K562 (cell line): ENCODE measurements at regions not wholly inside any gene's neighbourhood (a gene's known extent, or its start where the extent isn't known, plus 50 kb on each side); places are given as distances from the start of the nearest gene placed in this dataset.

Experiments used
- ATAC-seq: fragments of 200-7000 bp; cut with Tn5 transposase; 3 replicates; pipeline ENCODE4 v1.9.1; 2020; ENCODE audit warnings: moderate library complexity
- BruUV-seq: library from RNA; stranded (reverse); fragments of 400-500 nt; replicated peaks from 2 replicates; lab custom pipeline; 2021; lab: Mats Ljungman, UMichigan
- CTCF ChIA-PET: fragments of 300-600 bp; formaldehyde crosslinking; extraction: SDS; loops from one replicate; lab custom pipeline; 2021; ENCODE audit warnings: low intra/inter-chr PET ratio; lab: Yijun Ruan, JAX
- POLR2A ChIA-PET: fragments of 300-600, 350-650 bp; sonication (Branson Sonifier 250); formaldehyde crosslinking; extraction: SDS; loops from one replicate; lab custom pipeline; 2021; ENCODE audit warnings: antibody characterized with exemption, inconsistent platforms; lab: Yijun Ruan, JAX
- DNase-seq, 4 experiments: peaks; one replicate each; pipeline versions ENCODE4 v3.0.0 to v3.0.0-alpha.2; 2011 to 2018; ENCODE audit warnings: low spot score in 3 of 4, mixed read lengths in 3 of 4; ENCODE audit errors: extremely low read depth in 1 of 4
- FAIRE-seq: peaks from 2 replicates; lab custom pipeline; 2011; peaks lifted over from hg19 to GRCh38; lab: Jason Lieb, UNC
- H2AFZ ChIP-seq: 2 replicates; pipeline ENCODE4 v1.6.0; 2011; ENCODE audit warnings: low read depth, low read length, control low read depth, inconsistent platforms
- H3K27ac ChIP-seq: fragments of 200-600 bp; 3 replicates; pipeline ENCODE4 v1.8.0; 2011; ENCODE audit warnings: low read depth, mild to moderate bottlenecking, control low read depth, inconsistent platforms, low read length, moderate library complexity, mixed read lengths; ENCODE audit errors: extremely low read depth
- H3K27me3 ChIP-seq, 2 experiments: fragments of 300-600 bp in 1 of 2; 2 replicates in 1 of 2; 3 replicates in 1 of 2; pipeline versions ENCODE4 v1.6.0 to v1.8.0; 2011; ENCODE audit warnings: inconsistent platforms in 2 of 2, low read length in 2 of 2, mild to moderate bottlenecking in 1 of 2, mixed read lengths in 1 of 2, moderate library complexity in 1 of 2; ENCODE audit not compliant: control insufficient read depth in 2 of 2, insufficient read depth in 2 of 2
- H3K36me3 ChIP-seq: fragments of 300-600 bp; 3 replicates; pipeline ENCODE4 v1.8.0; 2011; ENCODE audit warnings: mild to moderate bottlenecking, low read length, inconsistent platforms; ENCODE audit not compliant: control insufficient read depth, insufficient read depth
- H3K4me1 ChIP-seq, 2 experiments: fragments of 200-600 bp in 1 of 2; replicated peaks in 1 of 2; 2 replicates in 1 of 2; 3 replicates in 1 of 2; pipeline versions ENCODE4 v1.5.1 to v1.8.0; 2011; ENCODE audit warnings: inconsistent platforms in 2 of 2, low read length in 2 of 2, mild to moderate bottlenecking in 1 of 2, mixed read lengths in 1 of 2, moderate library complexity in 1 of 2; ENCODE audit not compliant: control insufficient read depth in 2 of 2, insufficient read depth in 2 of 2
- H3K4me2 ChIP-seq: 2 replicates; pipeline ENCODE4 v1.6.1; 2011; ENCODE audit warnings: low read length, control low read depth, inconsistent platforms, mixed read lengths; ENCODE audit not compliant: insufficient read depth
- H3K4me3 ChIP-seq: fragments of 200-600 bp; sonication (generic), shearing (Covaris generic); 2 replicates; pipeline ENCODE4 v1.5.1; 2016; ENCODE audit warnings: control low read depth, inconsistent platforms
- H3K79me2 ChIP-seq: fragments of 200-600 bp; 3 replicates; pipeline ENCODE4 v1.8.0; 2011; ENCODE audit warnings: low read length, inconsistent platforms; ENCODE audit not compliant: control insufficient read depth, insufficient read depth
- H3K9ac ChIP-seq, 2 experiments: 2 replicates each; pipeline versions ENCODE4 v1.6.0 to v1.6.1; 2011; ENCODE audit warnings: low read depth in 2 of 2, low read length in 2 of 2, control low read depth in 1 of 2, inconsistent platforms in 1 of 2, mild to moderate bottlenecking in 1 of 2, mixed read lengths in 1 of 2; ENCODE audit not compliant: insufficient read depth in 1 of 2
- H3K9me1 ChIP-seq: one replicate; pipeline ENCODE4 v1.6.0; 2011; ENCODE audit warnings: inconsistent platforms, mild to moderate bottlenecking, low read length, moderate library complexity; ENCODE audit not compliant: control insufficient read depth, insufficient read depth
- H3K9me3 ChIP-seq: replicated peaks from 2 replicates; pipeline ENCODE4 v1.5.1; 2011; ENCODE audit warnings: low read depth, low read length, inconsistent platforms; ENCODE audit not compliant: control insufficient read depth, insufficient read depth
- H4K20me1 ChIP-seq: replicated peaks from 2 replicates; pipeline ENCODE4 v1.6.1; 2011; ENCODE audit warnings: low read length, inconsistent platforms, mixed read lengths; ENCODE audit not compliant: control insufficient read depth, insufficient read depth
- CCNT2 ChIP-seq: IDR thresholded peaks from 2 replicates; pipeline ENCODE4 v1.6.1; 2011; ENCODE audit warnings: borderline replicate concordance, low read depth, mild to moderate bottlenecking, moderate library complexity, mixed read lengths, low read length; ENCODE audit not compliant: insufficient read length; ENCODE audit errors: extremely low read depth
- ERF ChIP-seq: fragments of 450-650 bp; formaldehyde crosslinking; IDR thresholded peaks from 2 replicates; pipeline ENCODE4 v1.4.0; 2020; ENCODE audit warnings: mild to moderate bottlenecking, mixed read lengths
- ETV6 ChIP-seq, 3 experiments: fragments of 150-350 bp in 1 of 3; sonication (generic) in 1 of 3; formaldehyde crosslinking in 1 of 3; IDR thresholded peaks; 2 replicates each; pipeline versions ENCODE4 v1.6.1 to v1.8.0; 2014 to 2022; ENCODE audit warnings: borderline replicate concordance in 2 of 3, low read depth in 2 of 3, antibody characterized with exemption in 1 of 3, low read length in 1 of 3, mild to moderate bottlenecking in 1 of 3, missing genetic modification reagents in 1 of 3
- NR2C1 ChIP-seq, 2 experiments: fragments of 450-650 bp; IDR thresholded peaks; 2 replicates each; pipeline ENCODE4 v1.6.1; 2017; ENCODE audit warnings: mild to moderate bottlenecking in 2 of 2, antibody characterized with exemption in 1 of 2, inconsistent platforms in 1 of 2, missing compliant biosample characterization in 1 of 2, missing genetic modification characterization in 1 of 2
- PREB ChIP-seq: sonication (generic); formaldehyde crosslinking; IDR thresholded peaks from 2 replicates; pipeline ENCODE4 v1.8.1; 2023; ENCODE audit warnings: mild to moderate bottlenecking, missing genetic modification reagents
- WHSC1 ChIP-seq: IDR thresholded peaks from one replicate; pipeline ENCODE4 v1.6.1; 2012; ENCODE audit warnings: low read length, control low read depth, inconsistent platforms
- ZBTB17 ChIP-seq: fragments of 450-650 bp; formaldehyde crosslinking; IDR thresholded peaks from 2 replicates; pipeline ENCODE4 v1.4.0; 2020; ENCODE audit warnings: mild to moderate bottlenecking
- ZFP30 ChIP-seq: fragments of 250-450 bp; sonication (Bioruptor Pico); IDR thresholded peaks from 2 replicates; pipeline ENCODE4 v1.8.0; 2022; ENCODE audit warnings: moderate library complexity, mild to moderate bottlenecking, inconsistent platforms, borderline replicate concordance
- ZFPM2 ChIP-seq: fragments of 250-450 bp; sonication (Bioruptor Pico); IDR thresholded peaks from 2 replicates; pipeline ENCODE4 v1.5.1; 2022; ENCODE audit warnings: mild to moderate bottlenecking
- ZNF347 ChIP-seq: fragments of 450-650 bp; formaldehyde crosslinking; IDR thresholded peaks from 2 replicates; pipeline ENCODE4 v1.4.0; 2020; ENCODE audit warnings: low read depth, mild to moderate bottlenecking, moderate library complexity
- ZNF507 ChIP-seq: conservative IDR thresholded peaks from 2 replicates; pipeline ENCODE4 v1.6.1; 2017; ENCODE audit warnings: missing genetic modification characterization, missing compliant biosample characterization
- ZNF830 ChIP-seq: fragments of 250-450 bp; sonication (Bioruptor Pico); IDR thresholded peaks from 2 replicates; pipeline ENCODE4 v1.5.0; 2021; ENCODE audit warnings: mild to moderate bottlenecking
- WGBS: fragments of 100-300 bp; shearing (Covaris generic); methylation state at CpG from one replicate; pipeline ENCODE4 v1.1.6; 2016; ENCODE audit warnings: low coverage, mixed read lengths; ENCODE audit not compliant: insufficient coverage; ENCODE audit errors: missing lambda C conversion rate; 5-methylcytosine and 5-hydroxymethylcytosine counted together
- in situ Hi-C: fragments of 300-500 bp; cut with MboI; formaldehyde crosslinking; loops from 4 replicates; pipeline ENCODE4 v1.15.0; 2018; ENCODE audit warnings: inconsistent platforms, mixed read lengths
- intact Hi-C: fragments of 100-400 bp; cut with micrococcal nuclease; formaldehyde crosslinking; loops from 2 replicates; pipeline ENCODE4 v1.14.2; 2022

- intact Hi-C loops: no loop called here
- ATAC-seq (no peak), DNase-seq (no peak), FAIRE-seq (no peak)
- Histone ChIP-seq H3K4me2 (no peak overlapping the region), H2AFZ (no peak overlapping the region), H3K79me2 (no peaks in the 10 kb centered on the region), H3K36me3 (no peaks in the 10 kb centered on the region), H3K27ac (no peak overlapping the region), H3K9ac (no peak overlapping the region), H3K27me3 (no peaks in the 10 kb centered on the region), H4K20me1 (no peaks in the 10 kb centered on the region), H3K4me1 (no peaks in the 10 kb centered on the region), H3K9me1 (no peaks in the 10 kb centered on the region), H3K9me3 (no peaks in the 10 kb centered on the region; the same call in 1 of the 2 replicates), H3K4me3 (no peak overlapping the region)
- ChIA-PET CTCF (no interaction called here), POLR2A (no interaction called here)
- no TSS peak for BruUV-seq
- WGBS: 0% methylated on average over 1 of the region's 1 CpG
- in situ Hi-C loops: no loop called here
- TF ChIP-seq CCNT2 (no peak), ZFPM2 (CRISPR knock-in tag) (no peak), NR2C1 (IDR thresholded peaks at IDR 0.05) (no peak), NR2C1 (tag; IDR thresholded peaks at IDR 0.05) (no peak), PREB (CRISPR knock-in tag) (no peak), WHSC1 (no peak), ZNF507 (tag) (no peak), ETV6 (IDR thresholded peaks at IDR 0.05; ENCODE audit: borderline replicate concordance in 1 of 2, low read depth in 2 of 2, low read length in 1 of 2) (no peak), ETV6 (CRISPR knock-in tag; IDR thresholded peaks at IDR 0.05; ENCODE audit: borderline replicate concordance) (no peak), ZNF347 (CRISPR knock-in tag) (no peak), ERF (CRISPR knock-in tag) (no peak), ZBTB17 (no peak), ZNF830 (CRISPR knock-in tag) (no peak), ZFP30 (CRISPR knock-in tag) (no peak)
Observed at GRCh38 chr6:71733970-71734899, 152.1 kb upstream of the RIMS1 start.
